Mesenchymal stem cell (in vitro differentiated cells and primary cell): ENCODE measurements at regions not wholly inside any gene's neighbourhood (a gene's known extent, or its start where the extent isn't known, plus 50 kb on each side); places are given as distances from the start of the nearest gene placed in this dataset.
A peak's percentile ranks its signal among the peaks of the same experiment; 100 is the strongest.

ENCODE experiments used
- DNase-seq: peaks from one replicate; pipeline ENCODE4 v3.0.0-alpha.2; 2013
- H2AFZ ChIP-seq: one replicate; pipeline ENCODE4 v1.6.1; 2013; ENCODE audit warnings: low read depth, mild to moderate bottlenecking, control low read depth, inconsistent platforms, low read length, moderate library complexity
- H2AK5ac ChIP-seq: 2 replicates; pipeline ENCODE4 v1.6.1; 2013; ENCODE audit warnings: low read length, moderate library complexity, mild to moderate bottlenecking, inconsistent platforms; ENCODE audit not compliant: severe bottlenecking
- H2BK120ac ChIP-seq: one replicate; pipeline ENCODE4 v1.6.1; 2013; ENCODE audit warnings: low read depth, mild to moderate bottlenecking, inconsistent platforms, low read length, moderate library complexity
- H2BK12ac ChIP-seq, 2 experiments: one replicate each; pipeline ENCODE4 v1.6.1; 2013; ENCODE audit warnings: inconsistent platforms in 2 of 2, low read length in 2 of 2, mild to moderate bottlenecking in 2 of 2, moderate library complexity in 2 of 2, control low read depth in 1 of 2
- H2BK15ac ChIP-seq: one replicate; pipeline ENCODE4 v1.6.1; 2013; ENCODE audit warnings: mild to moderate bottlenecking, low read depth, inconsistent platforms; ENCODE audit not compliant: poor library complexity, severe bottlenecking
- H2BK5ac ChIP-seq: 2 replicates; pipeline ENCODE4 v1.6.1; 2013; ENCODE audit warnings: low read depth, mild to moderate bottlenecking, low read length, control low read depth, inconsistent platforms; ENCODE audit not compliant: poor library complexity, severe bottlenecking
- H3K14ac ChIP-seq, 2 experiments: one replicate each; pipeline ENCODE4 v1.6.1; 2013; ENCODE audit warnings: inconsistent platforms in 2 of 2, low read length in 2 of 2, control low read depth in 1 of 2, mild to moderate bottlenecking in 1 of 2, moderate library complexity in 1 of 2
- H3K18ac ChIP-seq, 2 experiments: one replicate each; pipeline ENCODE4 v1.6.1; 2013; ENCODE audit warnings: inconsistent platforms in 2 of 2, low read length in 2 of 2, control low read depth in 1 of 2, low read depth in 1 of 2, mild to moderate bottlenecking in 1 of 2
- H3K23ac ChIP-seq, 2 experiments: one replicate each; pipeline ENCODE4 v1.6.1; 2013; ENCODE audit warnings: inconsistent platforms in 2 of 2, low read length in 2 of 2, mild to moderate bottlenecking in 2 of 2, moderate library complexity in 2 of 2, control low read depth in 1 of 2
- H3K27ac ChIP-seq: 2 replicates; pipeline ENCODE4 v1.5.1; 2013; ENCODE audit warnings: mild to moderate bottlenecking, moderate library complexity, low read length, control low read depth, inconsistent platforms; ENCODE audit not compliant: poor library complexity, severe bottlenecking
- H3K27me3 ChIP-seq, 2 experiments: 2 replicates each; pipeline versions ENCODE4 v1.6.1 to v1.7.0; 2013; ENCODE audit warnings: low read length in 2 of 2, mild to moderate bottlenecking in 2 of 2, moderate library complexity in 2 of 2, control low read depth in 1 of 2, inconsistent platforms in 1 of 2; ENCODE audit not compliant: control insufficient read depth in 1 of 2, insufficient read depth in 1 of 2
- H3K36me3 ChIP-seq, 2 experiments: 2 replicates each; pipeline versions ENCODE4 v1.6.1 to v1.7.0; 2013; ENCODE audit warnings: low read length in 2 of 2, control low read depth in 1 of 2, inconsistent platforms in 1 of 2, low read depth in 1 of 2, mild to moderate bottlenecking in 1 of 2; ENCODE audit not compliant: insufficient read depth in 2 of 2, control insufficient read depth in 1 of 2
- H3K4ac ChIP-seq, 2 experiments: one replicate each; pipeline ENCODE4 v1.6.1; 2013; ENCODE audit warnings: inconsistent platforms in 2 of 2, low read length in 2 of 2, mild to moderate bottlenecking in 2 of 2, moderate library complexity in 2 of 2, control low read depth in 1 of 2, low read depth in 1 of 2
- H3K4me1 ChIP-seq: 2 replicates; pipeline ENCODE4 v1.6.1; 2013; ENCODE audit warnings: low read depth, low read length, control low read depth; ENCODE audit not compliant: control insufficient read depth, insufficient read depth
- H3K4me2 ChIP-seq: 2 replicates; pipeline ENCODE4 v1.6.1; 2013; ENCODE audit warnings: low read length, mild to moderate bottlenecking, inconsistent platforms; ENCODE audit not compliant: poor library complexity, severe bottlenecking
- H3K4me3 ChIP-seq, 2 experiments: 2 replicates each; pipeline versions ENCODE4 v1.5.1 to v1.7.0; 2013; ENCODE audit warnings: low read length in 2 of 2, mild to moderate bottlenecking in 2 of 2, control low read depth in 1 of 2, low read depth in 1 of 2; ENCODE audit not compliant: insufficient read depth in 1 of 2
- H3K79me1 ChIP-seq: replicated peaks from 2 replicates; pipeline ENCODE4 v1.6.1; 2013; ENCODE audit warnings: mild to moderate bottlenecking, control low read depth, low read length, inconsistent platforms; ENCODE audit not compliant: poor library complexity, severe bottlenecking
- H3K9ac ChIP-seq: 2 replicates; pipeline ENCODE4 v1.7.0; 2013; ENCODE audit warnings: mild to moderate bottlenecking, low read length, moderate library complexity
- H3K9me3 ChIP-seq: 2 replicates; pipeline ENCODE4 v1.7.0; 2013; ENCODE audit warnings: mild to moderate bottlenecking, low read length; ENCODE audit not compliant: control insufficient read depth
- H4K8ac ChIP-seq: one replicate; pipeline ENCODE4 v1.6.1; 2013; ENCODE audit warnings: inconsistent platforms, mild to moderate bottlenecking, low read length, moderate library complexity
- H4K91ac ChIP-seq: one replicate; pipeline ENCODE4 v1.6.1; 2013; ENCODE audit warnings: mild to moderate bottlenecking, low read length, inconsistent platforms
- WGBS: methylation state at CpG from one replicate; pipeline ENCODE4 v1.1.7; 2013; ENCODE audit warnings: mixed read lengths; 5-methylcytosine and 5-hydroxymethylcytosine counted together

DNA sequence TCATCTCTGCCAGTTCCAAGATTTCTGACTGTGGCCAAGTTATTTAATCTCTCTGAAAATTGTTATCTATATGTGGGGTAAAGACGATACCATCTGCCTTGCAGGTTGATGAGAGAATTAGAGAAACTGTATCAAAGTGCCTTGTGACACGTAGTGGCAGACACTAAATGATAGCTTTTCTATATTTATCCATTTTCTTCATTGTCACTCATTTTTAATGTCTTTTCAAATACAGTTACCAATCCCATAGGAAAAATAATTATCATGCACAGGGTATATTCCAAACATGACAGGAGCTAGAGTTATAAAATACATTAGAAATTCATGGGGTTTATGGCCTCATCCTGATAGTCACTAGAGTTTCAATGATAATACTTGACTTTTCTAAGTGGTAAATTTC, 95.6 kb upstream of the NOL4 start:
- H3K36me3 ChIP-seq: no peaks in the 10 kb centered on the region
- DNase-seq: no peak
- no peaks in the 10 kb centered on the region for H3K9me3 ChIP-seq
- no peak overlapping the region for H3K4me3 ChIP-seq
- no peak overlapping the region for H2BK120ac ChIP-seq
- no peak overlapping the region for H3K27ac ChIP-seq
- no peaks in the 10 kb centered on the region for H3K79me1 ChIP-seq
- H2AK5ac ChIP-seq: no peak overlapping the region
- H2BK15ac ChIP-seq: no peak overlapping the region
- no peak overlapping the region for H3K9ac ChIP-seq
- no peak overlapping the region for H3K4ac ChIP-seq
- 100% methylated on average over 2 of the region's 2 CpGs for WGBS
- H2AFZ ChIP-seq: no peak overlapping the region
- H2BK5ac ChIP-seq: no peak overlapping the region
- no peaks in the 10 kb centered on the region for H3K4me1 ChIP-seq
- H3K4me2 ChIP-seq: no peak overlapping the region
- no peak overlapping the region for H3K14ac ChIP-seq
- H2BK12ac ChIP-seq: no peak overlapping the region
- no peak overlapping the region for H3K23ac ChIP-seq
- no peak overlapping the region for H3K18ac ChIP-seq
- no peak overlapping the region for H4K8ac ChIP-seq
- H3K27me3 ChIP-seq: peaks cover 0 to 4% of the 10 kb centered on the region in 2 experiments
- H4K91ac ChIP-seq: no peak overlapping the region

DNA sequence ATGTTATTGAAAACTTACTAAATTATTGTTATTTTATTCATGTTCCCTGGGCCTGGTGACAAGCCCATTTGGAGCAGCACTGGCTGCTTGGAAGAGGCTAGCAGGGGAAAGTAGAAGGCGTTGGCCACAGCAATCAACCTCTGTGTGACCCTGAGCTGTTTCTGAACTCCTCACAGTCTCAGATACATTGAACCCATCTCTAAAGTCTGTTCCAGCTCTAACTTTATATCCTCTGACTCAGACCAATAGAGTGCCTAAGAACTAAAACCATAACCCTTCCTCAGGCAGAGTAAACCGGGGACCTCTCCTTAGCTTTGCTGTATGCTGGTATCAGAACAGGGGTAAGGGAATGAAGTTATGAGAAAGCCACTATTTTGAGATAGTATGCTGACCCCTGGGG, 96.4 kb upstream of the NOL4 start:
- no peak overlapping the region for H2BK15ac ChIP-seq
- no peak overlapping the region for H2AK5ac ChIP-seq
- no peaks in the 10 kb centered on the region for H3K4me1 ChIP-seq
- no peak overlapping the region for H2BK12ac ChIP-seq
- no peak overlapping the region for H2AFZ ChIP-seq
- peaks cover 0 to 4% of the 10 kb centered on the region in 2 experiments for H3K27me3 ChIP-seq
- H4K91ac ChIP-seq: no peak overlapping the region
- no peak overlapping the region for H3K14ac ChIP-seq
- H3K9ac ChIP-seq: no peak overlapping the region
- H2BK120ac ChIP-seq: no peak overlapping the region
- no peak overlapping the region for H3K23ac ChIP-seq
- no peak overlapping the region for H3K27ac ChIP-seq
- H3K4me2 ChIP-seq: no peak overlapping the region
- no peaks in the 10 kb centered on the region for H3K36me3 ChIP-seq
- DNase-seq: no peak
- no peaks in the 10 kb centered on the region for H3K9me3 ChIP-seq
- no peaks in the 10 kb centered on the region for H3K79me1 ChIP-seq
- H3K18ac ChIP-seq: no peak overlapping the region
- H4K8ac ChIP-seq: no peak overlapping the region
- no peak overlapping the region for H2BK5ac ChIP-seq
- H3K4me3 ChIP-seq: no peak overlapping the region
- no peak overlapping the region for H3K4ac ChIP-seq
- WGBS: 93% methylated on average over 2 of the region's 2 CpGs

- H3K27me3 ChIP-seq: no peaks in the 10 kb centered on the region
- peak; percentile 63 for DNase-seq
- no peaks in the 10 kb centered on the region for H3K36me3 ChIP-seq
- H3K9ac ChIP-seq: no peak overlapping the region
- H3K23ac ChIP-seq: no peak overlapping the region
- no peaks in the 10 kb centered on the region for H3K79me1 ChIP-seq
- H3K4ac ChIP-seq: no peak overlapping the region
- H3K4me1 ChIP-seq: no peaks in the 10 kb centered on the region
- peak overlapping the region; percentile 31 for H3K27ac ChIP-seq
- no peak overlapping the region for H3K14ac ChIP-seq
- H3K4me2 ChIP-seq: peak overlapping the region; percentile 76
- no peak overlapping the region for H2AFZ ChIP-seq
- H4K8ac ChIP-seq: no peak overlapping the region
- no peak overlapping the region for H4K91ac ChIP-seq
- no peak overlapping the region for H2AK5ac ChIP-seq
- no peak overlapping the region for H2BK15ac ChIP-seq
- H3K18ac ChIP-seq: no peak overlapping the region
- H2BK5ac ChIP-seq: no peak overlapping the region
- H2BK120ac ChIP-seq: no peak overlapping the region
- no peak overlapping the region for H3K4me3 ChIP-seq
- WGBS: 27% methylated on average over 14 of the region's 16 CpGs
- H2BK12ac ChIP-seq: no peak overlapping the region
- H3K9me3 ChIP-seq: no peaks in the 10 kb centered on the region
Measured at GRCh38 chr18:34322365-34323289, 97.9 kb upstream of the NOL4 start.

- Histone ChIP-seq H2AK5ac (no peak overlapping the region), H3K27me3 (no peaks in the 10 kb centered on the region), H3K36me3 (no peaks in the 10 kb centered on the region), H3K4me1 (no peaks in the 10 kb centered on the region), H3K9me3 (no peaks in the 10 kb centered on the region), H3K14ac (no peak overlapping the region), H4K8ac (no peak overlapping the region), H2BK12ac (no peak overlapping the region), H2AFZ (no peak overlapping the region), H3K4me2 (no peak overlapping the region), H3K27ac (no peak overlapping the region), H3K79me1 (no peaks in the 10 kb centered on the region), H4K91ac (no peak overlapping the region), H3K9ac (no peak overlapping the region), H3K23ac (no peak overlapping the region), H3K4ac (no peak overlapping the region), H3K4me3 (no peak overlapping the region), H2BK15ac (no peak overlapping the region), H3K18ac (no peak overlapping the region), H2BK5ac (no peak overlapping the region), H2BK120ac (no peak overlapping the region)
- DNase-seq: no peak
- WGBS: 100% methylated on average over 1 of the region's 1 CpG
Measured at GRCh38 chr18:34329840-34330239, 105.1 kb upstream of the NOL4 start.
